ENCODE measurements at regions not wholly inside any gene's neighbourhood (a gene's known extent, or its start where the extent isn't known, plus 50 kb on each side); places are given as distances from the start of the nearest gene placed in this dataset.

- peaks cover 3% of the 10 kb centered on the region for H3K36me3 Mint-ChIP-seq (ENCODE audit: low read depth, unreplicated experiment)
- H3K9me3 ChIP-seq (ENCODE audit: insufficient read depth, low read depth, low read length), result no peaks in the 10 kb centered on the region
- no peak overlapping the region for H3K4me3 ChIP-seq (ENCODE audit: insufficient read depth, low read depth, low read length)
- H3K4me1 Mint-ChIP-seq (ENCODE audit: low read depth, unreplicated experiment), result peaks cover 16% of the 10 kb centered on the region
- peaks cover 14% of the 10 kb centered on the region for H3K79me2 ChIP-seq (ENCODE audit: insufficient read depth, low read length)
- peaks cover 38% of the 10 kb centered on the region for H3K4me1 ChIP-seq (ENCODE audit: insufficient read depth, low read length)
- TF ChIP-seq, protein P1, sequence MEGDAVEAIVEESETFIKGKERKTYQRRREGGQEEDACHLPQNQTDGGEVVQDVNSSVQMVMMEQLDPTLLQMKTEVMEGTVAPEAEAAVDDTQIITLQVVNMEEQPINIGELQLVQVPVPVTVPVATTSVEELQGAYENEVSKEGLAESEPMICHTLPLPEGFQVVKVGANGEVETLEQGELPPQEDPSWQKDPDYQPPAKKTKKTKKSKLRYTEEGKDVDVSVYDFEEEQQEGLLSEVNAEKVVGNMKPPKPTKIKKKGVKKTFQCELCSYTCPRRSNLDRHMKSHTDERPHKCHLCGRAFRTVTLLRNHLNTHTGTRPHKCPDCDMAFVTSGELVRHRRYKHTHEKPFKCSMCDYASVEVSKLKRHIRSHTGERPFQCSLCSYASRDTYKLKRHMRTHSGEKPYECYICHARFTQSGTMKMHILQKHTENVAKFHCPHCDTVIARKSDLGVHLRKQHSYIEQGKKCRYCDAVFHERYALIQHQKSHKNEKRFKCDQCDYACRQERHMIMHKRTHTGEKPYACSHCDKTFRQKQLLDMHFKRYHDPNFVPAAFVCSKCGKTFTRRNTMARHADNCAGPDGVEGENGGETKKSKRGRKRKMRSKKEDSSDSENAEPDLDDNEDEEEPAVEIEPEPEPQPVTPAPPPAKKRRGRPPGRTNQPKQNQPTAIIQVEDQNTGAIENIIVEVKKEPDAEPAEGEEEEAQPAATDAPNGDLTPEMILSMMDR (IDR thresholded peaks at IDR 0.05; ENCODE audit: insufficient read depth, low read depth, low read length), result no peak
- no peak for TF ChIP-seq EZH2 (IDR thresholded peaks at IDR 0.05; ENCODE audit: insufficient read depth, low read length)
- no peak overlapping the region for H3K27ac Mint-ChIP-seq (ENCODE audit: unreplicated experiment)
- DNase-seq (ENCODE audit: low read depth) (no peak), FAIRE-seq (no peak)
- H2AFZ ChIP-seq (ENCODE audit: low read depth, low read length), result no peak overlapping the region
- H3K4me2 ChIP-seq (ENCODE audit: low read length), result no peak overlapping the region
- H3K27me3 Mint-ChIP-seq (ENCODE audit: low read depth, unreplicated experiment), result peaks cover 1% of the 10 kb centered on the region
- no peaks in the 10 kb centered on the region for H3K27me3 ChIP-seq (ENCODE audit: insufficient read depth, low read length)
- no peak overlapping the region for H3K9ac ChIP-seq (ENCODE audit: low read length)
- peaks cover 18% of the 10 kb centered on the region for H4K20me1 ChIP-seq (ENCODE audit: insufficient read depth, low read length)
- H3K4me3 Mint-ChIP-seq (ENCODE audit: unreplicated experiment), result no peak overlapping the region
- H3K9me3 Mint-ChIP-seq (ENCODE audit: unreplicated experiment), result peaks cover 3% of the 10 kb centered on the region
- H3K27ac ChIP-seq (ENCODE audit: low read depth, low read length), result no peak overlapping the region
- H3K36me3 ChIP-seq (ENCODE audit: insufficient read depth, low read length), result no peaks in the 10 kb centered on the region
Observed at GRCh38 chr16:85215478-85216118, 103.3 kb upstream of the CIBAR2 start.

GRCh38 chr16:85216522-85217375 lies 104.5 kb upstream of the CIBAR2 start:
- DNase-seq (ENCODE audit: low read depth), result no peak
- H3K4me3 Mint-ChIP-seq (ENCODE audit: unreplicated experiment), result no peak overlapping the region
- H3K36me3 ChIP-seq (ENCODE audit: insufficient read depth, low read length), result no peaks in the 10 kb centered on the region
- TF ChIP-seq, protein P1 (IDR thresholded peaks at IDR 0.05; ENCODE audit: insufficient read depth, low read depth, low read length), result no peak
- TF ChIP-seq EZH2 (IDR thresholded peaks at IDR 0.05; ENCODE audit: insufficient read depth, low read length), result no peak
- H3K4me3 ChIP-seq (ENCODE audit: insufficient read depth, low read depth, low read length), result no peak overlapping the region
- peaks cover 37% of the 10 kb centered on the region for H3K4me1 ChIP-seq (ENCODE audit: insufficient read depth, low read length)
- no peak overlapping the region for H3K27ac Mint-ChIP-seq (ENCODE audit: unreplicated experiment)
- H3K79me2 ChIP-seq (ENCODE audit: insufficient read depth, low read length), result peaks cover 14% of the 10 kb centered on the region
- no peak overlapping the region for H3K27ac ChIP-seq (ENCODE audit: low read depth, low read length)
- peaks cover 3% of the 10 kb centered on the region for H3K9me3 Mint-ChIP-seq (ENCODE audit: unreplicated experiment)
- H2AFZ ChIP-seq (ENCODE audit: low read depth, low read length), result no peak overlapping the region
- H3K4me1 Mint-ChIP-seq (ENCODE audit: low read depth, unreplicated experiment), result peaks cover 16% of the 10 kb centered on the region
- H3K9ac ChIP-seq (ENCODE audit: low read length), result no peak overlapping the region
- H3K36me3 Mint-ChIP-seq (ENCODE audit: low read depth, unreplicated experiment), result peaks cover 3% of the 10 kb centered on the region
- FAIRE-seq, result no peak
- no peak overlapping the region for H3K4me2 ChIP-seq (ENCODE audit: low read length)
- H3K27me3 ChIP-seq (ENCODE audit: insufficient read depth, low read length), result no peaks in the 10 kb centered on the region
- peaks cover 4% of the 10 kb centered on the region for H3K27me3 Mint-ChIP-seq (ENCODE audit: low read depth, unreplicated experiment)
- peaks cover 13% of the 10 kb centered on the region for H4K20me1 ChIP-seq (ENCODE audit: insufficient read depth, low read length)
- no peaks in the 10 kb centered on the region for H3K9me3 ChIP-seq (ENCODE audit: insufficient read depth, low read depth, low read length)
